Lower leg skin (tissue), 3 donors: ENCODE measurements at regions not wholly inside any gene's neighbourhood (a gene's known extent, or its start where the extent isn't known, plus 50 kb on each side); places are given as distances from the start of the nearest gene placed in this dataset.

Experiments used
- CTCF ChIP-seq, 3 donors: fragments of 450-650 bp; IDR thresholded peaks; one replicate each; pipeline ENCODE4 v1.5.1; 2016; ENCODE audit warnings: antibody characterized with exemption in 3 of 3, mild to moderate bottlenecking in 3 of 3, moderate library complexity in 2 of 3
- POLR2A ChIP-seq, 2 donors: fragments of 450-650 bp; IDR thresholded peaks; one replicate each; pipeline ENCODE4 v1.6.1; 2016 to 2017; ENCODE audit warnings: antibody characterized with exemption in 2 of 2, mild to moderate bottlenecking in 1 of 2, moderate library complexity in 1 of 2

- TF ChIP-seq CTCF (IDR thresholded peaks at IDR 0.05), result no peak
- no peak for TF ChIP-seq POLR2A (IDR thresholded peaks at IDR 0.05)
Measured at GRCh38 chr4:57985161-57985560, 875.0 kb upstream of the IGFBP7 start.
